IMR-90 (cell line): ENCODE measurements at regions not wholly inside any gene's neighbourhood (a gene's known extent, or its start where the extent isn't known, plus 50 kb on each side); places are given as distances from the start of the nearest gene placed in this dataset.

Experiments used
- ATAC-seq: fragments of 200-7000 bp; cut with Tn5 transposase; 2 replicates; pipeline ENCODE4 v1.9.1; 2020; ENCODE audit warnings: low read depth, mild to moderate bottlenecking, moderate library complexity
- BruUV-seq: library from RNA; stranded (reverse); fragments of 400-500 nt; replicated peaks from 2 replicates; lab custom pipeline; 2021; lab: Mats Ljungman, UMichigan
- CTCF ChIA-PET: fragments of 300-600 bp; formaldehyde crosslinking; extraction: SDS; loops from one replicate; lab custom pipeline; 2021; ENCODE audit warnings: antibody characterized with exemption; lab: Yijun Ruan, JAX
- POLR2A ChIA-PET: fragments of 300-600 bp; sonication (Branson Sonifier 250); formaldehyde crosslinking; loops from one replicate; lab custom pipeline; 2022; ENCODE audit warnings: antibody characterized with exemption; ENCODE audit not compliant: unreplicated experiment; lab: Charles Lee
- DNase-seq: peaks from one replicate; pipeline ENCODE4 v3.0.0; 2013
- H2AFZ ChIP-seq: replicated peaks from 2 replicates; pipeline ENCODE3; 2013; ENCODE audit warnings: low read length, mild to moderate bottlenecking; ENCODE audit not compliant: poor library complexity
- H2AK5ac ChIP-seq: 2 replicates; pipeline ENCODE4 v1.6.1; 2013; ENCODE audit warnings: low read depth, low read length, inconsistent platforms
- H2AK9ac ChIP-seq: replicated peaks from 2 replicates; pipeline ENCODE3; 2013; ENCODE audit warnings: mild to moderate bottlenecking, low read depth, low read length, moderate library complexity; ENCODE audit not compliant: poor library complexity
- H2BK120ac ChIP-seq: 2 replicates; pipeline ENCODE4 v1.6.1; 2013; ENCODE audit warnings: low read depth, low read length, inconsistent platforms
- H2BK15ac ChIP-seq: 3 replicates; pipeline ENCODE4 v1.6.1; 2013; ENCODE audit warnings: low read depth, low read length, inconsistent platforms
- H2BK20ac ChIP-seq: 2 replicates; pipeline ENCODE4 v1.6.1; 2013; ENCODE audit warnings: low read depth, mild to moderate bottlenecking, inconsistent platforms, low read length, moderate library complexity
- H2BK5ac ChIP-seq: 2 replicates; pipeline ENCODE4 v1.6.1; 2013; ENCODE audit warnings: mild to moderate bottlenecking, low read depth, low read length, inconsistent platforms; ENCODE audit not compliant: poor library complexity, severe bottlenecking
- H3K14ac ChIP-seq: replicated peaks from 2 replicates; pipeline ENCODE4 v1.6.1; 2013; ENCODE audit warnings: low read depth, low read length, inconsistent platforms
- H3K18ac ChIP-seq: 2 replicates; pipeline ENCODE4 v1.6.1; 2013; ENCODE audit warnings: low read depth, low read length, control low read depth
- H3K23ac ChIP-seq: 2 replicates; pipeline ENCODE4 v1.6.1; 2013; ENCODE audit warnings: low read depth, low read length, inconsistent platforms
- H3K27ac ChIP-seq: 2 replicates; pipeline ENCODE4 v1.5.1; 2013; ENCODE audit warnings: mild to moderate bottlenecking, control low read depth, low read length; ENCODE audit not compliant: insufficient read depth
- H3K27me3 ChIP-seq: 2 replicates; pipeline ENCODE4 v1.6.1; 2013; ENCODE audit warnings: low read length; ENCODE audit not compliant: control insufficient read depth, insufficient read depth
- H3K36me3 ChIP-seq: 2 replicates; pipeline ENCODE4 v1.6.1; 2013; ENCODE audit warnings: low read length, mixed read lengths; ENCODE audit not compliant: control insufficient read depth, insufficient read depth
- H3K4ac ChIP-seq: 2 replicates; pipeline ENCODE4 v1.6.1; 2013; ENCODE audit warnings: low read depth, low read length, inconsistent platforms
- H3K4me1 ChIP-seq: 2 replicates; pipeline ENCODE4 v1.6.1; 2013; ENCODE audit warnings: low read length, mixed read lengths; ENCODE audit not compliant: control insufficient read depth, insufficient read depth
- H3K4me2 ChIP-seq: 2 replicates; pipeline ENCODE4 v1.6.1; 2013; ENCODE audit warnings: low read depth, mild to moderate bottlenecking, control low read depth, low read length, moderate library complexity
- H3K4me3 ChIP-seq: 2 replicates; pipeline ENCODE4 v1.5.1; 2013; ENCODE audit warnings: low read depth, mild to moderate bottlenecking, control low read depth, low read length, moderate library complexity; ENCODE audit not compliant: insufficient read depth
- H3K56ac ChIP-seq: 2 replicates; pipeline ENCODE4 v1.6.1; 2013; ENCODE audit warnings: low read length, inconsistent platforms; ENCODE audit not compliant: insufficient read depth; ENCODE audit errors: extremely low read depth
- H3K79me1 ChIP-seq, 2 experiments: 2 replicates each; pipeline ENCODE4 v1.6.1; 2013; ENCODE audit warnings: low read length in 2 of 2, inconsistent platforms in 1 of 2, low read depth in 1 of 2
- H3K9ac ChIP-seq: 2 replicates; pipeline ENCODE4 v1.6.1; 2013; ENCODE audit warnings: low read depth, low read length, control low read depth
- H3K9me1 ChIP-seq: 2 replicates; pipeline ENCODE4 v1.6.1; 2013; ENCODE audit warnings: low read length, inconsistent platforms; ENCODE audit not compliant: insufficient read depth
- H3K9me3 ChIP-seq: 2 replicates; pipeline ENCODE4 v1.6.1; 2013; ENCODE audit warnings: low read length; ENCODE audit not compliant: control insufficient read depth, insufficient read depth
- H4K20me1 ChIP-seq: 2 replicates; pipeline ENCODE4 v1.6.1; 2013; ENCODE audit warnings: low read length, inconsistent platforms; ENCODE audit not compliant: insufficient read depth
- H4K5ac ChIP-seq: 2 replicates; pipeline ENCODE4 v1.6.1; 2013; ENCODE audit warnings: mild to moderate bottlenecking, low read depth, low read length, control low read depth
- H4K8ac ChIP-seq, 2 experiments: 2 replicates each; pipeline ENCODE4 v1.6.1; 2013; ENCODE audit warnings: low read depth in 2 of 2, low read length in 2 of 2, control low read depth in 1 of 2, inconsistent platforms in 1 of 2
- H4K91ac ChIP-seq: 2 replicates; pipeline ENCODE4 v1.6.1; 2013; ENCODE audit warnings: low read depth, low read length, inconsistent platforms; ENCODE audit not compliant: insufficient read depth
- WGBS, 2 experiments: methylation state at CpG; one replicate each; pipeline versions ENCODE4 v1.1.5 to v1.1.7; 2013; ENCODE audit warnings: missing lambda C conversion rate in 2 of 2; ENCODE audit not compliant: insufficient read length in 1 of 2; ENCODE audit errors: extremely low coverage in 2 of 2; 5-methylcytosine and 5-hydroxymethylcytosine counted together
- dilution Hi-C: fragments of 300-500 bp; cut with HindIII; formaldehyde crosslinking; loops from one replicate; pipeline ENCODE4 v1.14.3; 2018; ENCODE audit warnings: low sequenced_read_pairs; ENCODE audit not compliant: unreplicated experiment
- in situ Hi-C: fragments of 300-500 bp; cut with MboI; formaldehyde crosslinking; loops from 3 replicates; pipeline ENCODE4 v1.14.3; 2019; ENCODE audit warnings: low sequenced_read_pairs, inconsistent platforms, mixed read lengths
- intact Hi-C: fragments of 100-400 bp; cut with micrococcal nuclease; formaldehyde crosslinking; loops from 2 replicates; pipeline ENCODE4 v1.10.0; 2022
- TF ChIP-seq, protein P1 (sequence below): fragments of 150-350 bp; IDR thresholded peaks from 2 replicates; pipeline ENCODE4 v1.6.1; 2016; ENCODE audit warnings: low read depth, mild to moderate bottlenecking, low read length, moderate library complexity, borderline replicate concordance

DNA sequence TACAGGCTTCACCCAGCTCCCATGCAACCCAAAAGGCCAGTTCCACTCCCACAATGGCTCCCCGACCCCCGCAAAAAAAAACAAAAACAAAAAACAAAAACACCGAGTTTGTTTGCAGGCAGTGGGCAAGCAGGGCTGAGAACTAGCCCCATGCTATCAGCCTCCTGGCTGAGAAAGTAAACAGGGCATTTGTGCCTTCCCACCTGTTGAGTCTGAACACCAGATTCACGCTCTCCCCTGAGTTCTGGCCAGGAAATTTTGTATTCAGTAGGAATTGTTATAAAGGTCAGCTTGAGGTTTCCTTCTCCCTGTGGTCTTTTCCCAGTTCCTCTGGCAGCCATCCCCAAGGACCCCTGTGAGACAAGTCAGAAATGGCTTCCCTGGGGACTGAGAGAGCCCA, 1066.5 kb downstream of the GLUD2 start:
- Histone ChIP-seq H2BK20ac (no peak overlapping the region), H4K20me1 (no peaks in the 10 kb centered on the region), H3K9me1 (no peaks in the 10 kb centered on the region), H2AK5ac (no peak overlapping the region), H3K4me1 (no peaks in the 10 kb centered on the region), H3K18ac (no peak overlapping the region), H3K9ac (no peak overlapping the region), H3K4me2 (no peak overlapping the region), H3K56ac (no peak overlapping the region), H3K27ac (no peak overlapping the region), H2AFZ (no peak overlapping the region), H3K79me1 (no peaks in the 10 kb centered on the region), H2BK15ac (no peak overlapping the region), H2BK5ac (no peak overlapping the region), H4K91ac (no peak overlapping the region), H4K5ac (no peak overlapping the region), H3K4ac (no peak overlapping the region), H2AK9ac (no peak overlapping the region), H2BK120ac (no peak overlapping the region), H3K36me3 (no peaks in the 10 kb centered on the region), H3K4me3 (no peak overlapping the region), H3K27me3 (no peaks in the 10 kb centered on the region), H3K9me3 (no peaks in the 10 kb centered on the region), H3K23ac (no peak overlapping the region), H4K8ac (no peak overlapping the region), H3K14ac (no peak overlapping the region)
- TF ChIP-seq, protein P1, sequence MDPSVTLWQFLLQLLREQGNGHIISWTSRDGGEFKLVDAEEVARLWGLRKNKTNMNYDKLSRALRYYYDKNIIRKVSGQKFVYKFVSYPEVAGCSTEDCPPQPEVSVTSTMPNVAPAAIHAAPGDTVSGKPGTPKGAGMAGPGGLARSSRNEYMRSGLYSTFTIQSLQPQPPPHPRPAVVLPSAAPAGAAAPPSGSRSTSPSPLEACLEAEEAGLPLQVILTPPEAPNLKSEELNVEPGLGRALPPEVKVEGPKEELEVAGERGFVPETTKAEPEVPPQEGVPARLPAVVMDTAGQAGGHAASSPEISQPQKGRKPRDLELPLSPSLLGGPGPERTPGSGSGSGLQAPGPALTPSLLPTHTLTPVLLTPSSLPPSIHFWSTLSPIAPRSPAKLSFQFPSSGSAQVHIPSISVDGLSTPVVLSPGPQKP = no peak
- intact Hi-C loops (no loop called here), in situ Hi-C loops (no loop called here), dilution Hi-C loops (no loop called here)
- WGBS, 2 experiments = no CpG with 5 or more reads among the region's 4 CpGs
- ATAC-seq = no peak
- BruUV-seq = no TSS peak
- DNase-seq = no peak
- ChIA-PET POLR2A (no interaction called here), CTCF (no interaction called here)
